Gastrocnemius medialis (tissue), 4 donors: ENCODE measurements at regions not wholly inside any gene's neighbourhood (a gene's known extent, or its start where the extent isn't known, plus 50 kb on each side); places are given as distances from the start of the nearest gene placed in this dataset.

Source experiments
- ATAC-seq, 2 donors: fragments of 150-250 bp; one replicate each; pipeline ENCODE4 v1.9.1; 2016
- DNase-seq, 2 donors: peaks; one replicate each; pipeline ENCODE4 v3.0.0-alpha.2; 2019
- H3K27ac ChIP-seq, 4 donors: fragments of 200-600 bp; sonication (generic); 1 replicate in 1 of 4; 2 replicates in 3 of 4; pipeline ENCODE4 v1.5.1; 2016 to 2018; ENCODE audit warnings: mild to moderate bottlenecking in 2 of 4, moderate library complexity in 1 of 4
- H3K27me3 ChIP-seq, 3 donors: fragments of 200-600 bp; sonication (generic) in 2 of 3; 1 replicate in 1 of 3; 2 replicates in 2 of 3; pipeline versions ENCODE4 v1.5.1 to v1.6.0; 2016 to 2019; ENCODE audit warnings: mild to moderate bottlenecking in 1 of 3, moderate library complexity in 1 of 3
- H3K36me3 ChIP-seq, 2 donors: fragments of 200-600 bp; sonication (generic) in 1 of 2; one replicate each; pipeline ENCODE4 v1.5.1; 2017 to 2018
- H3K4me1 ChIP-seq, 2 donors: fragments of 200-600 bp; sonication (generic) in 1 of 2; one replicate each; pipeline ENCODE4 v1.5.1; 2016 to 2017; ENCODE audit warnings: mild to moderate bottlenecking in 2 of 2
- H3K4me3 ChIP-seq, 4 donors: fragments of 200-600 bp; sonication (generic) in 3 of 4; 1 replicate in 1 of 4; 2 replicates in 3 of 4; pipeline ENCODE4 v1.5.1; 2016 to 2019; ENCODE audit warnings: mild to moderate bottlenecking in 2 of 4
- H3K9me3 ChIP-seq, 3 donors: fragments of 200-600 bp; sonication (generic) in 2 of 3; 1 replicate in 1 of 3; 2 replicates in 2 of 3; pipeline ENCODE4 v1.5.1; 2016 to 2019
- CTCF ChIP-seq, 5 experiments: fragments of 450-650 bp in 3 of 5; fragments of 200-600 bp in 2 of 5; sonication (generic) in 2 of 5; IDR thresholded peaks in 4 of 5; conservative IDR thresholded peaks in 1 of 5; 1 replicate in 4 of 5; 2 replicates in 1 of 5; pipeline ENCODE4 v1.5.1; 2016 to 2019; ENCODE audit warnings: antibody characterized with exemption in 5 of 5, mild to moderate bottlenecking in 3 of 5, moderate library complexity in 3 of 5
- POLR2A ChIP-seq, 2 donors: fragments of 450-650 bp; IDR thresholded peaks; one replicate each; pipeline ENCODE4 v1.6.1; 2017; ENCODE audit warnings: antibody characterized with exemption in 2 of 2, mild to moderate bottlenecking in 2 of 2, moderate library complexity in 2 of 2
- in situ Hi-C, 4 donors: fragments of 200-750 bp; cut with MboI; loops; one replicate each; pipeline versions ENCODE4 v1.15.0 to v1.8.0; 2017; ENCODE audit warnings: low sequenced_read_pairs in 4 of 4
- intact Hi-C: fragments of 100-400 bp; cut with DNase I; formaldehyde crosslinking; loops from one replicate; pipeline ENCODE4 v1.15.1; 2023; ENCODE audit warnings: low total_unique reads

DNA sequence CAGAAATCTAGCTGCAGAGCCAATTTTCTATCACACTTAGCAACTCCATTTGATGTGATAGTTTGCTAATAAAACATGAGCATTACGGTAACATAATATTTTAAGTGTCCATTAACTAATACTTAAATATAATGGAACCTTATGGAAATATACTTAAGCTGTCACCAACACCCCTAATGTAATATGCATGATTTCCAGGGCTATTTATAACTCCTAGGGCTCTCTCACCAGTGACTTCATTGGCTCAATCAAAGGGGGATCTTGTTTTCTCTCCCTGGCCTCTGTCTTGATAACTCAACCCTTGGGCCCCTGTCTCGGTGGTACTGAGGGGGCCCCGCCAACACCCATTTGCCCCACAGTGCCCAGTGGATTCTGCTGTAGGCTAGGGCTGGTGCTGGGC, 170.4 kb downstream of the SALL1 start:
- H3K27me3 ChIP-seq: no peaks in the 10 kb centered on the region
- no peaks in the 10 kb centered on the region for H3K4me1 ChIP-seq
- H3K36me3 ChIP-seq: no peaks in the 10 kb centered on the region
- H3K9me3 ChIP-seq: no peaks in the 10 kb centered on the region
- ATAC-seq: no peak
- TF ChIP-seq POLR2A (IDR thresholded peaks at IDR 0.05) (no peak), CTCF (IDR thresholded peaks at IDR 0.05 in 4 of 5, conservative IDR thresholded peaks at IDR 0.05 in 1 of 5) (no peak)
- intact Hi-C loops: no loop called here
- H3K4me3 ChIP-seq: no peak overlapping the region
- in situ Hi-C loops: no loop called here
- no peak for DNase-seq
- H3K27ac ChIP-seq: no peak overlapping the region

GRCh38 chr16:50979806-50980620, 171.1 kb downstream of the SALL1 start:
- Histone ChIP-seq H3K4me1 (no peaks in the 10 kb centered on the region), H3K27me3 (no peaks in the 10 kb centered on the region), H3K4me3 (no peak overlapping the region), H3K36me3 (no peaks in the 10 kb centered on the region), H3K27ac (no peak overlapping the region), H3K9me3 (no peaks in the 10 kb centered on the region)
- TF ChIP-seq CTCF (IDR thresholded peaks at IDR 0.05 in 4 of 5, conservative IDR thresholded peaks at IDR 0.05 in 1 of 5) (no peak), POLR2A (IDR thresholded peaks at IDR 0.05) (no peak)
- in situ Hi-C loops (no loop called here), intact Hi-C loops (no loop called here)
- ATAC-seq (no peak), DNase-seq (no peak)

DNA sequence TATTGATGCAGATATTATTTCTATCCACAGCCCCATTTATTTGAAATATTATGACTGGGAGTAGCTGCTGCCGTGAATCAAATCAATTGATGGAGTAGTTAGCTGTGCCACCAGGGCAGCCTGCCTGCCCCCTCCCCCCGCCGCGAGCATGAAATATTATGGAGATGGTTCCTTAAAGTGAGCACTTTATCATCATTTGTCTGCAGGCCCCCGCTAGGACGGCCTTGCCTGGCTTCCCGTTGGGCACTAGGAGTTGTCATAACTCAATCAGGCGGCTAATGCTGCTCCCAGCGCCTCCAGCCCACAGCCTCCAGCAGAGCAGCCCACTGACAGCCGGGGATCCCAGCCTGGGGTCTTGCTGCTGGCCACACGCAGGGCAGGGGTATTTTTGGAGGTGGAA, 173.9 kb downstream of the SALL1 start:
- DNase-seq (no peak), ATAC-seq (no peak)
- TF ChIP-seq POLR2A (IDR thresholded peaks at IDR 0.05) (no peak), CTCF (IDR thresholded peaks at IDR 0.05 in 4 of 5, conservative IDR thresholded peaks at IDR 0.05 in 1 of 5) (no peak)
- Histone ChIP-seq H3K27me3 (no peaks in the 10 kb centered on the region), H3K36me3 (no peaks in the 10 kb centered on the region), H3K4me1 (no peaks in the 10 kb centered on the region), H3K4me3 (no peak overlapping the region), H3K9me3 (no peaks in the 10 kb centered on the region), H3K27ac (no peak overlapping the region)
- intact Hi-C loops: no loop called here
- in situ Hi-C loops: no loop called here

DNA sequence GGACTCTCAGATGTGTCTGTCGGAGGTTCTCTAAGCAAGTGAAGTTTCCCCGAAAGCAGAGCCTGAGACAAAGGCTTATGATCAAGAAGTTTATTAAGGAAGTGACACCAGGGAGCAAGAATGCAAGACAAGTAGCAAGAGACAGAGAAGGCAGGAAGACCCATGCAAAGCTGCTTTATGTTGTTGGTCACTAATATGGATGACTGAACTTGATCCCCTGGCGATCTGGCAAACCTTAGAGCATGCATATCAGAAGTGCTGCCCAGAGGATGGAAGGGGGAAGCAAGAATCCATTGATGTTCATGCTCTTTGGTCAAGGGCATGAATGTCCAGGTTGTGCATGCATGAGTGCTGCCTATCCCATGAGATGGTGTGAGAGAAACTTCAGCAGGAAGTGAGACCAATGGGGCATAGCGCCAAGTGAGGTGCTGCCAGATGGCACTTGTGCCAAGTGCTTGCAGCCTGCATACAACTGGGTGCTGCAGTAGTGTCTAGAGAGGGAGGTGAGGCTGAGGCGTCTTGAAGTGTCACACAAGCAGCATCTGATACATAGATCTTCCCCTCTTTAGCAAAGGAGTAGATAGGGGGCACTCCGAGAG, 176.5 kb downstream of the SALL1 start:
- DNase-seq: no peak
- Histone ChIP-seq H3K27me3 (no peaks in the 10 kb centered on the region), H3K4me1 (no peaks in the 10 kb centered on the region), H3K9me3 (no peaks in the 10 kb centered on the region), H3K36me3 (no peaks in the 10 kb centered on the region), H3K27ac (no peak overlapping the region), H3K4me3 (no peak overlapping the region)
- ATAC-seq: no peak
- in situ Hi-C loops (no loop called here), intact Hi-C loops (no loop called here)
- TF ChIP-seq POLR2A (IDR thresholded peaks at IDR 0.05) (no peak), CTCF (IDR thresholded peaks at IDR 0.05 in 4 of 5, conservative IDR thresholded peaks at IDR 0.05 in 1 of 5) (no peak)
